ENCODE measurements at regions not wholly inside any gene's neighbourhood (a gene's known extent, or its start where the extent isn't known, plus 50 kb on each side); places are given as distances from the start of the nearest gene placed in this dataset.

- no peak for DNase-seq (ENCODE audit: extremely low read depth, low read depth)
- no peak for TF ChIP-seq CTCF (IDR thresholded peaks at IDR 0.05; ENCODE audit: low read depth, low read length)
Observed at GRCh38 chr22:49086181-49086580, 741.5 kb downstream of the BRD1 start.

- TF ChIP-seq CTCF (IDR thresholded peaks at IDR 0.05; ENCODE audit: low read depth, low read length), result no peak
- no peak for DNase-seq (ENCODE audit: extremely low read depth, low read depth)
Observed at GRCh38 chr22:49084206-49084605, 743.5 kb downstream of the BRD1 start.

- no peak for TF ChIP-seq CTCF (IDR thresholded peaks at IDR 0.05; ENCODE audit: low read depth, low read length)
- DNase-seq (ENCODE audit: extremely low read depth, low read depth), result no peak
Observed at GRCh38 chr22:49083607-49084006, 744.1 kb downstream of the BRD1 start.

- no peak for TF ChIP-seq CTCF (IDR thresholded peaks at IDR 0.05; ENCODE audit: low read depth, low read length)
- DNase-seq (ENCODE audit: extremely low read depth, low read depth), result no peak
Observed at GRCh38 chr22:49082451-49082850, 745.2 kb downstream of the BRD1 start.

- no peak for TF ChIP-seq CTCF (IDR thresholded peaks at IDR 0.05; ENCODE audit: low read depth, low read length)
- no peak for DNase-seq (ENCODE audit: extremely low read depth, low read depth)
Observed at GRCh38 chr22:49081926-49082325, 745.7 kb downstream of the BRD1 start.

GRCh38 chr22:49081261-49081666, 746.4 kb downstream of the BRD1 start:
- TF ChIP-seq CTCF (IDR thresholded peaks at IDR 0.05; ENCODE audit: low read depth, low read length), result no peak
- no peak for DNase-seq (ENCODE audit: extremely low read depth, low read depth)

- TF ChIP-seq CTCF (IDR thresholded peaks at IDR 0.05; ENCODE audit: low read depth, low read length), result no peak
- no peak for DNase-seq (ENCODE audit: extremely low read depth, low read depth)
Observed at GRCh38 chr22:49080631-49081030, 747.0 kb downstream of the BRD1 start.
